NT2/D1 (cell line): ENCODE measurements at regions not wholly inside any gene's neighbourhood (a gene's known extent, or its start where the extent isn't known, plus 50 kb on each side); places are given as distances from the start of the nearest gene placed in this dataset.

ENCODE experiments used
- SUZ12 ChIP-seq: IDR thresholded peaks from 2 replicates; pipeline ENCODE4 v1.6.1; 2011; ENCODE audit not compliant: insufficient read length, insufficient read depth; ENCODE audit errors: extremely low read depth
- YY1 ChIP-seq: IDR thresholded peaks from 2 replicates; pipeline ENCODE4 v1.6.1; 2011; ENCODE audit not compliant: insufficient read length, insufficient read depth
- ZNF274 ChIP-seq: IDR thresholded peaks from 2 replicates; pipeline ENCODE4 v1.6.1; 2011; ENCODE audit warnings: mild to moderate bottlenecking, low read depth, low read length

DNA sequence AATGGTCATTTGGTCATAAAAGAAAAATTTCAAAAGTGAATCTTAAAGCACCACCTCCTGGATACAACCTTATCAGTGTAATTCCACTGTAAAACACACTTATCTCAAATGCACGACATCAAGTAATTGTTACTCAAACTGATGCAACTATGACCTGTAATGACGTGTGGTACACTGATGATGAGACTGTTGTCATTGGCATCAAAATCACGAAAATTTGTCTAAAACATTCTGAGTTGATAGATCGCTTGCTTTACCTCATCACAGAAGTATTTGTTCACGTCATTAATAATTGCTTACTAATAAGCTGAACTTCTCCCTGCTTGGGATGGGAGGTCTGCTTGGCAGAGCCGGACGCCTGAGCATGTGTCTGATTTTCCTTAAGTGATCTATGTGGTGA is 221.8 kb upstream of the KLF6 start:
- TF ChIP-seq ZNF274, result no peak
- no peak for TF ChIP-seq SUZ12
- no peak for TF ChIP-seq YY1
